SK-N-SH treated with all-trans-retinoic acid at 6 μM for 48 hours (cell line): ENCODE measurements at regions not wholly inside any gene's neighbourhood (a gene's known extent, or its start where the extent isn't known, plus 50 kb on each side); places are given as distances from the start of the nearest gene placed in this dataset.

Source experiments
- ARNTL ChIP-seq: fragments of 450-650 bp; formaldehyde crosslinking; IDR thresholded peaks from 2 replicates; pipeline ENCODE4 v1.5.0; 2020; ENCODE audit warnings: low read depth, mild to moderate bottlenecking, moderate library complexity, borderline replicate concordance
- BACH2 ChIP-seq: fragments of 250-450 bp; sonication (Bioruptor Pico); IDR thresholded peaks from 2 replicates; pipeline ENCODE4 v1.9.0; 2021; ENCODE audit warnings: mild to moderate bottlenecking, borderline replicate concordance
- CREB5 ChIP-seq: fragments of 250-450 bp; sonication (Bioruptor Pico); IDR thresholded peaks from 2 replicates; pipeline ENCODE4 v1.5.1; 2020; ENCODE audit warnings: low read depth, mild to moderate bottlenecking, moderate library complexity
- POU6F1 ChIP-seq: fragments of 250-450 bp; sonication (Bioruptor Pico); IDR thresholded peaks from 2 replicates; pipeline ENCODE4 v1.8.0; 2021; ENCODE audit warnings: low read depth, mild to moderate bottlenecking, moderate library complexity, borderline replicate concordance
- RARB ChIP-seq: fragments of 250-450 bp; sonication (Bioruptor Pico); IDR thresholded peaks from 2 replicates; pipeline ENCODE4 v1.8.0; 2021; ENCODE audit warnings: mild to moderate bottlenecking, moderate library complexity
- TCF4 ChIP-seq: fragments of 250-450 bp; sonication (Bioruptor Pico); IDR thresholded peaks from 2 replicates; pipeline ENCODE4 v1.8.0; 2021; ENCODE audit warnings: mild to moderate bottlenecking, moderate library complexity, borderline replicate concordance
- ZC3H10 ChIP-seq: fragments of 250-450 bp; sonication (Bioruptor Pico); IDR thresholded peaks from 2 replicates; pipeline ENCODE4 v1.5.1; 2021; ENCODE audit warnings: mild to moderate bottlenecking, moderate library complexity
- ZFP3 ChIP-seq: fragments of 250-450 bp; sonication (Bioruptor Pico); IDR thresholded peaks from 2 replicates; pipeline ENCODE4 v1.5.0; 2020; ENCODE audit warnings: mild to moderate bottlenecking, moderate library complexity
- ZFP30 ChIP-seq: fragments of 450-650 bp; formaldehyde crosslinking; IDR thresholded peaks from 2 replicates; pipeline ENCODE4 v1.5.0; 2022; ENCODE audit warnings: mild to moderate bottlenecking, moderate library complexity
- ZNF565 ChIP-seq: fragments of 450-650 bp; formaldehyde crosslinking; conservative IDR thresholded peaks from 2 replicates; pipeline ENCODE4 v1.5.0; 2020; ENCODE audit warnings: low read depth, mild to moderate bottlenecking, moderate library complexity
- ZNF70 ChIP-seq: fragments of 450-650 bp; formaldehyde crosslinking; IDR thresholded peaks from 2 replicates; pipeline ENCODE4 v1.5.0; 2020; ENCODE audit warnings: mild to moderate bottlenecking, moderate library complexity

GRCh38 chr4:159416073-159416472 lies 313.2 kb downstream of the RAPGEF2 start:
- TF ChIP-seq ZNF70 (CRISPR knock-in tag) (no peak), CREB5 (no peak), ZNF565 (CRISPR knock-in tag) (no peak), ZFP30 (CRISPR knock-in tag) (no peak), TCF4 (CRISPR knock-in tag) (no peak), RARB (no peak), POU6F1 (no peak), ZC3H10 (CRISPR knock-in tag) (no peak), BACH2 (no peak), ARNTL (CRISPR knock-in tag) (no peak), ZFP3 (no peak)
